GM18519 (cell line): ENCODE measurements at regions not wholly inside any gene's neighbourhood (a gene's known extent, or its start where the extent isn't known, plus 50 kb on each side); places are given as distances from the start of the nearest gene placed in this dataset.

Experiments used
- ATAC-seq: cut with Tn5 transposase; IDR thresholded peaks from one replicate; pipeline ENCODE4 v1.9.1; 2021; ENCODE audit warnings: mild to moderate bottlenecking, moderate library complexity; ENCODE audit not compliant: unreplicated experiment, low FRiP score

GRCh38 chr18:55064073-55064472, 104.8 kb upstream of the CCDC68 start:
- no peak for ATAC-seq

- no peak for ATAC-seq
Observed at GRCh38 chr18:55054021-55054990, 95.0 kb upstream of the CCDC68 start.

GRCh38 chr18:55048892-55049291, 89.6 kb upstream of the CCDC68 start:
- ATAC-seq = no peak

GRCh38 chr18:55047546-55047945, 88.3 kb upstream of the CCDC68 start:
- ATAC-seq = no peak

GRCh38 chr18:55041366-55041765, 82.1 kb upstream of the CCDC68 start:
- ATAC-seq = no peak

- no peak for ATAC-seq
Observed at GRCh38 chr18:55038162-55038561, 78.9 kb upstream of the CCDC68 start.

DNA sequence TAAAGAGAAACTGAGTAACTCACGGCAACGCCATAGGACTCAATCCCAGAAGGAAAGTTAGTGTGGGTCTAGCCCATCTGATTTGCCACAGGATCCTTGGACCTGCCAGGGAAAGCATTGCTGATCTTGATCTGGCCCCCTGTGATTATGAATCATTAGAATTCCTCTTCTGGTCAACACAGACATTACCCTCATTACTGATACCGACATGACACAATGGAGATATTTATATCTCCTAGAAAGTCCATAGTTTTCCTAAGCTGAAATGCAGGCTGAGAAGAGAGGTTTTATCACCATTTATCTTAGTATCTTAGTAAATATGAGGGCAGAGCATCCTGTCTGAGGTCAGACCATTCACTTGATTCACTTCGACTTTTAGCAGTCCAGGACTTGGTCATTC, 75.5 kb upstream of the CCDC68 start:
- no peak for ATAC-seq

DNA sequence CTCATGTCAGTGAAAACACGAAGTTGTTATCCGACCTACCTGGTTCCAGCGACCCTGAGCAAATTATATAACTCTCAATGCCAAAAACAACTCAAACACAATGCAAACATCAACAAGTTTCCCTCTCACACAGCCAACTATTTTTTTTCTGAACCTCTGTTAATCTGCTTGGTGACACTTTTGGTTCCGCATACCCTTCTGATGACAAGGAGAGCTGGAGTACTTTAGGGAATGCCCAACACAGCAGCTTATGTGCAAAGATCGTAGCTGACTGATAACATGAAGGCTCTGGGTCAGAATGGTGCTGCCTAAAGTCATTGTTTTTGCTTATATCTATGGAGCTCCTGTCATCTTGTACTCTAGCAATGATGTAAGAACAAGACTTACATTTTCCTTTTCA, 72.7 kb upstream of the CCDC68 start:
- no peak for ATAC-seq

- ATAC-seq = no peak
Observed at GRCh38 chr18:55031576-55031975, 72.3 kb upstream of the CCDC68 start.

DNA sequence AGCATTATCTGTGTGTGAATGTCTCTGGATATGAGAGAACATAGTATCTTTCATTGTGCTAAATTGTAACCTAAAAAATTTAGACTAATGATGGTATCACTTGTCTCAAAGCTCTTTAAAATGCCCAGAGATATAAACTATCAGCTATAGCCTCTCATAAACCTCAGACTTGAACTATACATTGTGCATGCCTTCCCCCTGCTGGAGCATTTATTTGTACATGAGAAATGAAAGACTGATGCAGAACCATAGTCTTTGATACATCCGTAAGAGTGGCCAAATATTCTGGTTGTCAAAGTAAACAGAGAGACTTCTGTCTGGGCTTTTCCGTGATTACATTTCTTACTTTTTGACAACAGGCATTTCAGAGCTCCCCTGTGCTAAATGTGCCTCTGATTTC, 71.9 kb upstream of the CCDC68 start:
- no peak for ATAC-seq

DNA sequence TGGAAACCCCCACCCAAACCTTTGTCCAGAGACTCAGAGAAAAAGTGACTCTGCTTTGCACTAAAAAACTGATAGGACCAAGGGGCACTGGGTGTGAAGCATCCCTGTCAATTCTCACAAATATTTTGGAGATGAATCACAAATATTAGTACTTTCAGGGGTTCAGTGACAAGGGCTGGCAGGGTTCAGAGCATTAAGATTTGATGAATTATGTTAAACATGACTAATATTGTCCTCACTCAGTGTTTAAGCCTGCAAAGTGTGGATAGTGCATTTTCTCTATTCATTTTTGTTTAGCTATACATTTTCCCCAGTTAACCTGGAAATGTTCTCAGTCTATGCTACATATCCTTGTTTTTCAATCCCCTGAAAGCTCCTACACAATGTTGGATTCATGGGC, 65.3 kb upstream of the CCDC68 start:
- ATAC-seq = no peak

DNA sequence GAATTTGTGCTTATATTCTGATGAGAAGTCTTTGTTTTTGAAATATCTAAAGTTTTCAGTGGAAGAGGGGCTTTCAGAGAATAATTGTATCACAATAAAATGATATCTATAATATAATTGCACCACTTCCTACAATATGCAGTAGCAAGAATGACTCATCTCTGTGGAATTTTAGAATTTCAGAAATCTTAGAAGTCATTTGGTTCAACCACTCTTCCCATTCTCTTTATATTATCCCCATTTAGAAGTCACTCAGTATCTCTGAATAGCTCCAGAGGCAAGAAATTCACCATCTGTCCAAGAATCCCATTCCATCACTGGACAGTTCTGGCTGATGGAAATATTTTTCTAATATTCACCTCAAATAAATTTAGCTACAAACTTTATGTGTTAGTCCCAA, 59.3 kb upstream of the CCDC68 start:
- no peak for ATAC-seq

GRCh38 chr18:55014095-55014494, 54.8 kb upstream of the CCDC68 start:
- ATAC-seq = no peak

DNA sequence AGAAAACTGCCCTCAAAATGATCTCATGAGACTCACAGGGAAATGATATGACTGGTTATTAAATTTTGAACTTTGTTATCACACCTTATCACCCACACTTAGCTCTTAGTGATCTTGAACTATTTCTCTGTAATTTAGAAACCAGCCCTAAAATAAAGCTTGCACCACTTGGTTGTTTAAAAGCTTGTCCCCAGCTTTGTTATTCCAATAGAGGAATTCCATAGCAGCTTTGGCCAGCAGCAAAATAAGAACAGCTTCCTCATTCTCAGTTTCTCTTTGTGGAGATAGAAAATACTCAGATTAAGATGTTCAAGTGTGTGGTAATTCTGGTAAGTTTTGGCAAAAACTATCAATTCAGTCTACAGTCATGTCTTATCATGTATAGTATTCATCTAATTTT, 54.4 kb upstream of the CCDC68 start:
- ATAC-seq = no peak

DNA sequence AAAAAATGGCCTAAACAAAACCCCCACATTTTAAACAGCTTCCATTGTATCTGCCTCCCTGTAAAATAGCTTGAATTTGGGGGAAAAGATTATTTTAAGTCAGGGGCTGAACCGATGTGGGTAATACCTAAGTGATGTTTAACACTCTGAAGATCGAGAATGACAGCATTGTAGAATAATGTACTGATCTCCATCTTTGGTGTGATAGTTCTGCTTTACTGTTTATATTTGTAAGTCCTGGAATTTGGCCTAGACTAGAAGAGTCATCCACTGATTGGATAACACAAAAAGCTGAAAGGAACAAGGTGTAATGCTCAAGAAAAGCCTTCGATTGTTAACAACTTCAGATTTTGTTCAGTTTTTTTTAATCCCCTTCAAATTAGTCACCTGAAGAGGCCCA, 53.8 kb upstream of the CCDC68 start:
- ATAC-seq = no peak

GRCh38 chr18:55012008-55012407, 52.7 kb upstream of the CCDC68 start:
- ATAC-seq = no peak
